ENCODE measurements at regions not wholly inside any gene's neighbourhood (a gene's known extent, or its start where the extent isn't known, plus 50 kb on each side); places are given as distances from the start of the nearest gene placed in this dataset.
A peak's percentile ranks its signal among the peaks of the same experiment; 100 is the strongest.
"Not testable (repeated sequence)": the region's sequence is repeated elsewhere in the genome, so short reads cannot be mapped to it uniquely, and the experiment has no call there.

GRCh38 chr16:29217752-29218126 lies 188.8 kb downstream of the NPIPB11 start:
- H2BK120ac ChIP-seq (ENCODE audit: low read depth, low read length); H3K4ac ChIP-seq (ENCODE audit: low read depth, low read length); H3K27ac ChIP-seq (ENCODE audit: insufficient read depth, low read length); H2AK9ac ChIP-seq (replicated peaks; ENCODE audit: low read depth, low read length, poor library complexity); H4K5ac ChIP-seq (ENCODE audit: low read depth, low read length); H3K14ac ChIP-seq (replicated peaks; ENCODE audit: low read depth, low read length); H4K91ac ChIP-seq (ENCODE audit: insufficient read depth, low read depth, low read length); dilution Hi-C loops (cut with HindIII; ENCODE audit: low sequenced_read_pairs, unreplicated experiment); H3K4me3 ChIP-seq (ENCODE audit: insufficient read depth, low read depth, low read length); H3K27me3 ChIP-seq (ENCODE audit: control insufficient read depth, insufficient read depth, low read length); H3K23ac ChIP-seq (ENCODE audit: low read depth, low read length); DNase-seq; H3K18ac ChIP-seq (ENCODE audit: low read depth, low read length); CTCF ChIA-PET; H2BK15ac ChIP-seq (ENCODE audit: low read depth, low read length); POLR2A ChIA-PET (ENCODE audit: unreplicated experiment); ATAC-seq (ENCODE audit: low read depth); H2AFZ ChIP-seq (replicated peaks; ENCODE audit: low read length, poor library complexity); H3K4me2 ChIP-seq (ENCODE audit: low read depth, low read length); BruUV-seq (replicated peaks); in situ Hi-C loops (cut with MboI; ENCODE audit: low sequenced_read_pairs); H2BK20ac ChIP-seq (ENCODE audit: low read depth, low read length); H4K20me1 ChIP-seq (ENCODE audit: insufficient read depth, low read length); H3K56ac ChIP-seq (ENCODE audit: extremely low read depth, insufficient read depth, low read length); H3K9ac ChIP-seq (ENCODE audit: low read depth, low read length); intact Hi-C loops (cut with micrococcal nuclease); H4K8ac ChIP-seq (ENCODE audit: low read depth in 2 of 2, low read length in 2 of 2); H2BK5ac ChIP-seq (ENCODE audit: low read depth, low read length, poor library complexity, severe bottlenecking): not testable (repeated sequence)
- H3K4me1 ChIP-seq (ENCODE audit: control insufficient read depth, insufficient read depth, low read length), result peaks cover 22% of the 10 kb centered on the region
- H3K9me3 ChIP-seq (ENCODE audit: control insufficient read depth, insufficient read depth, low read length), result peaks cover 26% of the 10 kb centered on the region
- peaks cover 14 to 36% of the 10 kb centered on the region in 2 experiments for H3K79me1 ChIP-seq (ENCODE audit: low read depth in 1 of 2, low read length in 2 of 2)
- WGBS, 2 experiments (ENCODE audit: extremely low coverage in 2 of 2, insufficient read length in 1 of 2), result 96% methylated on average over 8 of the region's 16 CpGs; no CpG with 5 or more reads in 1 of the 2 experiments
- 0 out of 2 replicates have a peak overlapping the region, but pooled peaks have one; percentile 16 for H2AK5ac ChIP-seq (ENCODE audit: low read depth, low read length)
- peaks cover 17% of the 10 kb centered on the region for H3K9me1 ChIP-seq (ENCODE audit: insufficient read depth, low read length)
- H3K36me3 ChIP-seq (ENCODE audit: control insufficient read depth, insufficient read depth, low read length), result peaks cover 30% of the 10 kb centered on the region

- CTCF ChIA-PET; H4K8ac ChIP-seq (ENCODE audit: low read depth in 2 of 2, low read length in 2 of 2); H3K23ac ChIP-seq (ENCODE audit: low read depth, low read length); H2BK20ac ChIP-seq (ENCODE audit: low read depth, low read length); ATAC-seq (ENCODE audit: low read depth); H3K9ac ChIP-seq (ENCODE audit: low read depth, low read length); H4K91ac ChIP-seq (ENCODE audit: insufficient read depth, low read depth, low read length); intact Hi-C loops (cut with micrococcal nuclease); H2AK9ac ChIP-seq (replicated peaks; ENCODE audit: low read depth, low read length, poor library complexity); H3K18ac ChIP-seq (ENCODE audit: low read depth, low read length); H4K20me1 ChIP-seq (ENCODE audit: insufficient read depth, low read length); in situ Hi-C loops (cut with MboI; ENCODE audit: low sequenced_read_pairs); DNase-seq; H2BK5ac ChIP-seq (ENCODE audit: low read depth, low read length, poor library complexity, severe bottlenecking); H3K56ac ChIP-seq (ENCODE audit: extremely low read depth, insufficient read depth, low read length); H4K5ac ChIP-seq (ENCODE audit: low read depth, low read length); H2AFZ ChIP-seq (replicated peaks; ENCODE audit: low read length, poor library complexity); dilution Hi-C loops (cut with HindIII; ENCODE audit: low sequenced_read_pairs, unreplicated experiment); POLR2A ChIA-PET (ENCODE audit: unreplicated experiment); H3K4ac ChIP-seq (ENCODE audit: low read depth, low read length); BruUV-seq (replicated peaks); H3K27me3 ChIP-seq (ENCODE audit: control insufficient read depth, insufficient read depth, low read length); H2BK120ac ChIP-seq (ENCODE audit: low read depth, low read length); H3K4me3 ChIP-seq (ENCODE audit: insufficient read depth, low read depth, low read length): not testable (repeated sequence)
- Histone ChIP-seq H3K4me2 (ENCODE audit: low read depth, low read length) (peak overlapping the region; percentile 35; the same call in 1 of the 2 replicates), H3K79me1 (ENCODE audit: low read depth in 1 of 2, low read length in 2 of 2) (peaks cover 14 to 36% of the 10 kb centered on the region in 2 experiments), H3K36me3 (ENCODE audit: control insufficient read depth, insufficient read depth, low read length) (peaks cover 34% of the 10 kb centered on the region), H2AK5ac (ENCODE audit: low read depth, low read length) (0 out of 2 replicates have a peak overlapping the region, but pooled peaks have one; percentile 16), H3K9me3 (ENCODE audit: control insufficient read depth, insufficient read depth, low read length) (peaks cover 26% of the 10 kb centered on the region), H3K4me1 (ENCODE audit: control insufficient read depth, insufficient read depth, low read length) (peaks cover 18% of the 10 kb centered on the region), H3K27ac (ENCODE audit: insufficient read depth, low read length) (peak overlapping the region; percentile 9; the same call in 1 of the 2 replicates), H3K9me1 (ENCODE audit: insufficient read depth, low read length) (peaks cover 17% of the 10 kb centered on the region), H2BK15ac (ENCODE audit: low read depth, low read length) (peak overlapping the region; percentile 63; the same call in 1 of the 3 replicates), H3K14ac (replicated peaks; ENCODE audit: low read depth, low read length) (0 out of 2 replicates have a peak overlapping the region, but pooled peaks have one; percentile 21)
- WGBS, 2 experiments (ENCODE audit: extremely low coverage in 2 of 2, insufficient read length in 1 of 2), result 92% methylated on average over 2 of the region's 22 CpGs; no CpG with 5 or more reads in 1 of the 2 experiments
Measured at GRCh38 chr16:29217104-29217751, 189.3 kb downstream of the NPIPB11 start.

Data from IMR-90 (cell line).